ENCODE measurements at regions not wholly inside any gene's neighbourhood (a gene's known extent, or its start where the extent isn't known, plus 50 kb on each side); places are given as distances from the start of the nearest gene placed in this dataset.

GRCh38 chr10:33794460-33794859 lies 460.0 kb upstream of the NRP1 start:
- no peaks in the 10 kb centered on the region for H3K9me3 ChIP-seq (ENCODE audit: control insufficient read depth, low read length)
- WGBS, 2 experiments (ENCODE audit: insufficient coverage in 2 of 2) = 0 to 88% methylated on average over 1 of the region's 3 CpGs
- H3K36me3 ChIP-seq (ENCODE audit: control insufficient read depth, insufficient read depth, low read length) = no peaks in the 10 kb centered on the region
- no peak overlapping the region for H3K27ac ChIP-seq (ENCODE audit: low read depth, low read length, severe bottlenecking)
- H3K4me1 ChIP-seq (ENCODE audit: control insufficient read depth, insufficient read depth, low read length, poor library complexity, severe bottlenecking) = peaks cover 6% of the 10 kb centered on the region
- no peak overlapping the region for H3K4me3 ChIP-seq (ENCODE audit: extremely low read depth, insufficient read depth, low read length, poor library complexity, severe bottlenecking)

GRCh38 chr10:33793793-33794192 lies 459.3 kb upstream of the NRP1 start:
- no peaks in the 10 kb centered on the region for H3K4me1 ChIP-seq (ENCODE audit: control insufficient read depth, insufficient read depth, low read length, poor library complexity, severe bottlenecking)
- no peaks in the 10 kb centered on the region for H3K36me3 ChIP-seq (ENCODE audit: control insufficient read depth, insufficient read depth, low read length)
- WGBS, 2 experiments (ENCODE audit: insufficient coverage in 2 of 2) = 100% methylated on average over 1 of the region's 2 CpGs
- no peak overlapping the region for H3K4me3 ChIP-seq (ENCODE audit: extremely low read depth, insufficient read depth, low read length, poor library complexity, severe bottlenecking)
- H3K9me3 ChIP-seq (ENCODE audit: control insufficient read depth, low read length) = no peaks in the 10 kb centered on the region
- H3K27ac ChIP-seq (ENCODE audit: low read depth, low read length, severe bottlenecking) = no peak overlapping the region

- WGBS, 2 experiments (ENCODE audit: insufficient coverage in 2 of 2) = 93% methylated on average over 4 of the region's 5 CpGs; no CpG with 5 or more reads in 1 of the 2 experiments
- Histone ChIP-seq H3K4me1 (ENCODE audit: control insufficient read depth, insufficient read depth, low read length, poor library complexity, severe bottlenecking) (no peaks in the 10 kb centered on the region), H3K36me3 (ENCODE audit: control insufficient read depth, insufficient read depth, low read length) (no peaks in the 10 kb centered on the region), H3K9me3 (ENCODE audit: control insufficient read depth, low read length) (no peaks in the 10 kb centered on the region), H3K4me3 (ENCODE audit: extremely low read depth, insufficient read depth, low read length, poor library complexity, severe bottlenecking) (no peak overlapping the region), H3K27ac (ENCODE audit: low read depth, low read length, severe bottlenecking) (no peak overlapping the region)
Measured at GRCh38 chr10:33791272-33791660, 456.8 kb upstream of the NRP1 start.

GRCh38 chr10:33790521-33791271 lies 456.2 kb upstream of the NRP1 start:
- Histone ChIP-seq H3K9me3 (ENCODE audit: control insufficient read depth, low read length) (no peaks in the 10 kb centered on the region), H3K4me3 (ENCODE audit: extremely low read depth, insufficient read depth, low read length, poor library complexity, severe bottlenecking) (no peak overlapping the region), H3K36me3 (ENCODE audit: control insufficient read depth, insufficient read depth, low read length) (no peaks in the 10 kb centered on the region), H3K4me1 (ENCODE audit: control insufficient read depth, insufficient read depth, low read length, poor library complexity, severe bottlenecking) (no peaks in the 10 kb centered on the region), H3K27ac (ENCODE audit: low read depth, low read length, severe bottlenecking) (no peak overlapping the region)
- 62 to 75% methylated on average over 5 to 6 of the region's 12 CpGs for WGBS, 2 experiments (ENCODE audit: insufficient coverage in 2 of 2)

GRCh38 chr10:33783557-33783956 lies 449.1 kb upstream of the NRP1 start:
- Histone ChIP-seq H3K36me3 (ENCODE audit: control insufficient read depth, insufficient read depth, low read length) (no peaks in the 10 kb centered on the region), H3K9me3 (ENCODE audit: control insufficient read depth, low read length) (peaks cover 5% of the 10 kb centered on the region), H3K4me3 (ENCODE audit: extremely low read depth, insufficient read depth, low read length, poor library complexity, severe bottlenecking) (no peak overlapping the region), H3K27ac (ENCODE audit: low read depth, low read length, severe bottlenecking) (no peak overlapping the region), H3K4me1 (ENCODE audit: control insufficient read depth, insufficient read depth, low read length, poor library complexity, severe bottlenecking) (no peaks in the 10 kb centered on the region)
- WGBS, 2 experiments (ENCODE audit: insufficient coverage in 2 of 2) = 80 to 89% methylated on average over 1 of the region's 1 CpG

- H3K4me3 ChIP-seq (ENCODE audit: extremely low read depth, insufficient read depth, low read length, poor library complexity, severe bottlenecking) = no peak overlapping the region
- H3K9me3 ChIP-seq (ENCODE audit: control insufficient read depth, low read length) = peaks cover 5% of the 10 kb centered on the region
- no peaks in the 10 kb centered on the region for H3K4me1 ChIP-seq (ENCODE audit: control insufficient read depth, insufficient read depth, low read length, poor library complexity, severe bottlenecking)
- H3K36me3 ChIP-seq (ENCODE audit: control insufficient read depth, insufficient read depth, low read length) = no peaks in the 10 kb centered on the region
- no peak overlapping the region for H3K27ac ChIP-seq (ENCODE audit: low read depth, low read length, severe bottlenecking)
- 74 to 94% methylated on average over 2 to 3 of the region's 3 CpGs for WGBS, 2 experiments (ENCODE audit: insufficient coverage in 2 of 2)
Measured at GRCh38 chr10:33783078-33783477, 448.6 kb upstream of the NRP1 start.

GRCh38 chr10:33781606-33782395 lies 447.3 kb upstream of the NRP1 start:
- H3K36me3 ChIP-seq (ENCODE audit: control insufficient read depth, insufficient read depth, low read length) = no peaks in the 10 kb centered on the region
- H3K9me3 ChIP-seq (ENCODE audit: control insufficient read depth, low read length) = peaks cover 5% of the 10 kb centered on the region
- H3K4me3 ChIP-seq (ENCODE audit: extremely low read depth, insufficient read depth, low read length, poor library complexity, severe bottlenecking) = no peak overlapping the region
- H3K4me1 ChIP-seq (ENCODE audit: control insufficient read depth, insufficient read depth, low read length, poor library complexity, severe bottlenecking) = no peaks in the 10 kb centered on the region
- WGBS, 2 experiments (ENCODE audit: insufficient coverage in 2 of 2) = 89 to 100% methylated on average over 1 to 4 of the region's 7 CpGs
- H3K27ac ChIP-seq (ENCODE audit: low read depth, low read length, severe bottlenecking) = no peak overlapping the region

GRCh38 chr10:33780961-33781360 lies 446.5 kb upstream of the NRP1 start:
- Histone ChIP-seq H3K27ac (ENCODE audit: low read depth, low read length, severe bottlenecking) (no peak overlapping the region), H3K4me3 (ENCODE audit: extremely low read depth, insufficient read depth, low read length, poor library complexity, severe bottlenecking) (no peak overlapping the region), H3K4me1 (ENCODE audit: control insufficient read depth, insufficient read depth, low read length, poor library complexity, severe bottlenecking) (no peaks in the 10 kb centered on the region), H3K9me3 (ENCODE audit: control insufficient read depth, low read length) (peaks cover 5% of the 10 kb centered on the region), H3K36me3 (ENCODE audit: control insufficient read depth, insufficient read depth, low read length) (no peaks in the 10 kb centered on the region)
- WGBS, 2 experiments (ENCODE audit: insufficient coverage in 2 of 2) = 96 to 97% methylated on average over 6 to 7 of the region's 9 CpGs

- H3K4me1 ChIP-seq (ENCODE audit: control insufficient read depth, insufficient read depth, low read length, poor library complexity, severe bottlenecking) = peaks cover 3% of the 10 kb centered on the region
Measured at GRCh38 chr10:33777223-33777622, 442.8 kb upstream of the NRP1 start.

GRCh38 chr10:33776419-33777070 lies 442.1 kb upstream of the NRP1 start:
- Histone ChIP-seq H3K4me3 (ENCODE audit: extremely low read depth, insufficient read depth, low read length, poor library complexity, severe bottlenecking) (no peak overlapping the region), H3K4me1 (ENCODE audit: control insufficient read depth, insufficient read depth, low read length, poor library complexity, severe bottlenecking) (peaks cover 3% of the 10 kb centered on the region), H3K36me3 (ENCODE audit: control insufficient read depth, insufficient read depth, low read length) (no peaks in the 10 kb centered on the region), H3K9me3 (ENCODE audit: control insufficient read depth, low read length) (no peaks in the 10 kb centered on the region), H3K27ac (ENCODE audit: low read depth, low read length, severe bottlenecking) (no peak overlapping the region)
- WGBS, 2 experiments (ENCODE audit: insufficient coverage in 2 of 2) = 83 to 88% methylated on average over 1 of the region's 2 CpGs

More at GRCh38 chr10:33777223-33777622, 442.8 kb upstream of the NRP1 start:
- 88 to 89% methylated on average over 9 of the region's 10 CpGs for WGBS, 2 experiments (ENCODE audit: insufficient coverage in 2 of 2)
- Histone ChIP-seq H3K9me3 (ENCODE audit: control insufficient read depth, low read length) (no peaks in the 10 kb centered on the region), H3K4me3 (ENCODE audit: extremely low read depth, insufficient read depth, low read length, poor library complexity, severe bottlenecking) (no peak overlapping the region), H3K27ac (ENCODE audit: low read depth, low read length, severe bottlenecking) (no peak overlapping the region), H3K36me3 (ENCODE audit: control insufficient read depth, insufficient read depth, low read length) (no peaks in the 10 kb centered on the region)
